Right renal pelvis (tissue), 4 donors: ENCODE measurements at regions not wholly inside any gene's neighbourhood (a gene's known extent, or its start where the extent isn't known, plus 50 kb on each side); places are given as distances from the start of the nearest gene placed in this dataset.
"Not testable (repeated sequence)": the region's sequence is repeated elsewhere in the genome, so short reads cannot be mapped to it uniquely, and the experiment has no call there.

Experiments
- DNase-seq, 4 donors: peaks; one replicate each; pipeline ENCODE4 v3.0.0-alpha.2; 2013; ENCODE audit warnings: low read depth in 4 of 4, low spot score in 3 of 4, missing footprints in 1 of 4

DNA sequence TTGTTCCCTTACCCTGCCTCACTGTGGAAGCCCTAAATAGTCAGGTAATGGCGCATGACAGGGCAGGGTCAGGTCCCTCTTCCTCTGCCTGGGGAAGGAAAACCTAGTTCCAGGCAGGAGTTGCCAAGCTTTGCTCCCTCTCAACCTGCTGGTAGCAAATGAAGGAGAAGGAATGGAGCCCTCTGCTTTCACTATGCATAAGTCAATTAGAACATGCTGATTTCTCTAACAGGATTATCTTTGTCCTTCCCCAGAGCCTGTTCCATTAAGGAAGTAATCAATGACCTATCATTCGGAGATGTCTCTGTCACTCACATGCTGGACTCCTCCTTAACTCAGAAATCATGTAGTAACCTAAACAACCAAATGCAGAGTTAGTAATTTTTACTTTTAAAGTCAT is 161.8 kb upstream of the NFIA start:
- DNase-seq = no peak

DNA sequence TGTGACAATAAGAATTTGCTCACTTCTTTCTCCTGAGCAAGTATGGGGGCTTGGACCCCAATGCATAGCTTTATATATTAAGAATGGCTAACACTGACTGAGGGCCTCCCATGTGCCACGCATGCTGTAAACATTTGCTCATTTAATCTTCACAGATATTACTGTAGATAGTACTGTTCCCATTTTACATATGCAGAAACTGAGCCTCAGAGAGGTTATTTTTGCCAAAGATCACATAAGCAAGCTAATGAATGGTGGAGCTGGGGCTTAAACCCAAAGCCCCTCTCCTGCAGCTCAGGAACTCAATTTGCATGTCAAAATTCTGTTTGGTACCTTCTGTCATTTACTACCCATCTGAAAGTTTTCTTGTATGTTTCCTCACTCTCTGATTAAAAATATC is 163.5 kb upstream of the NFIA start:
- no peak for DNase-seq

DNA sequence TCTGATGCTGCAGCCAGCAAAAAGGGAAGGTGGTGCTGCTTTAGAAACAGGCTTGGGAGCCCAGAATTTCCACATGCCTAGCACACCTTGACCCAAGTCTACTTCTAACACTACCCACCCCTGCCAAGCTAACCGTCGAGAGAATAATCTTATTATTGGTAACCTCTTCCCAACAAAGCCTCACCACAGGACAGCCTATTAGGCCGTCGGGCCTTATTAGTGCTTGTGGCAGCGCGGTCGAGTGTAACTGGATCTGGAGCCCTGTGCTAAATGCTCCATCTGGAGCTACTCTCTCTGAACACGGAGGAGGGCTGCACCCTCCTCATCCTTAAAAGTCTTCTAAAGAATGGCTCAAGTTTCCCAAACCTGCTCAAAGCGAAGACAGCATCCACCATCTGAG is 165.5 kb upstream of the NFIA start:
- DNase-seq = no peak

DNA sequence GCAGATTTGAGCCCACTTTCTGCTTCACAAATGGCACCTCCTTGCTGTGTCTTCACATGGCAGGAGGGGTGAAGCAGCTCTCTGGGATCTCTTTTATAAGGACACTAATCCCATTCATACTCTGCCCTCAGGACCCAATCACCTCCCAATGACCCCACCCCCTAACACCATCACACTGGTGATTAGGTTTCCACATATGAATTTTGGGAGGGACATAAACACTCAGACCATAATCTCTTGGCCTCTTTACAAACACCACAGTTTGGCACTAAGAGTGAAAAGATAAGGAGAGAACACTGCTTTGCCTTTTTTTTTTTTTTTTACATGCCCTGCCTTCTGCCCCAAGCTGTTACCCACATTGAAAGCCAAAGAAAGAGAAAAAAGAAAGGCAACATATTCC is 166.2 kb upstream of the NFIA start:
- no peak for DNase-seq

DNA sequence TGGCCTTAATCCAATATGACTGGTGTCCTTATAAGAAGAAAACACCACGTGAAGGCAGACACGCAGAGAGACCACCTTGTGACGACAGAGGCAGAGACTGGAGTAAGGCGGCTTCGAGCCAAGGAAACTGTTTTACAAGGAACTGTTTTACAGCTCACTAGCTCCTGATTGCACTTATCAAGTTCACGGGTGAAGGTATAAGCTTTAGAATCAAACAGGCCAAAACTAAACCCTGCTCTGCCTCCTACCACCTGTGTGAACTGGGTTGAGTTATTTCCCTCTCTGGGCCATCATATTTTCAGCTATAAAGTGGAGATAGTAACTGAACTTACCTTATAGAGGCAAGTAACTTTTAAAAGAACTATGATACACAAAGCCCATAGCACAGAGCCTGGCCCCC is 166.9 kb upstream of the NFIA start:
- no peak for DNase-seq

DNA sequence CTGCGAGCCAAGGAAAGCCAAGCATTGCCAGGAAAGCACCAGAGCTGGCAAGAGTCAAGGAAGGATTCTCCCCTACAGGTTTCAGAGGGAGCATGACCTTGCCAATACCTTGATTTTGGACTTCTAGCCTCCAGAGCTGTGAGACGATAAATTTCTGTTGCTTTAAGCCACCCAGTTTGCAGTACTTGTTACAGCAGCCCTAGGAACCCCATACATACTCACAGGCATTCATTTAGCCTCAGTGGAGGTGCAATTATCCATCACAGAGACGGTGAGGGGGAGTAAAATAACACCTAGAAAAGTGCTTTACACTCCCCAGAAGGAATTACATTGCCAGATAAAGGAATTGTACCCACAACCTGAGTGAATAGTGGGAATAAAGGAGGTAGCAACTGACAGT is 167.4 kb upstream of the NFIA start:
- DNase-seq = no peak

DNA sequence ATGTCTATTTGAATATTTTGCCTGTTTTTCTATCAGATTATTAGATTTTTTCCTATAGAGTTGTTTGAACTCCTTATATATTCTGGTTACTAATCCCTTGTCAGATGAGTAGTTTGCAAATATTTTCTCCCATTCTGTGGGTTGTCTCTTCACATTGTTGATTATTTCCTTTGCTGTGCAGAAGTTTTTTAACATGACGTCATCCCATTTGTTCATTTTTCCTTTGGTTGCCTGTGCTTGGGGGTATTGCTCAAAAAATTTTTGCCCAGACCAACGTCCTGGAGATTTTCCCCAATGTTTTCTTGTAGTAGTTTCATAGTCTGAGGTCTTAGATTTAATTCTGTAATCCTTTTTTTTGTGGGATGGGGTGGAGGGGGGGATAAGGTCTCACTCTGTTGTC is 168.7 kb upstream of the NFIA start:
- not testable (repeated sequence) for DNase-seq

DNA sequence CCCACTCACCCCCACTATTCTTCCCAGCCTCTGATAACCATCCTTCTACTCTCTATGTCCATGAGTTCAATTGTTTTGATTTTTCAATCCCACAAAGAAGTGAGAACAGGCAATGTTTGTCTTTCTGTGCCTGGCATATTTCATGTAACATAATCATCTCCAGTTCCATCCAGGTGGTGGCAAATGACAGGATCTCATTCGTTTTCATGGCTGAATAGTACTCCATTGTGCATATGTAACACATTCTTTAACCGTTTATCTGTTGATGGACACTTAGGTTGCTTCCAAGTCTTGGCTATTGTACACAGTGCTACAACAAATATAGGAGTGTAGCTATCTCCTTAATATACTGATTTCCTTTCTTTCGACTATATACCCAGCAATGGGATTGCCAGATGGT is 169.3 kb upstream of the NFIA start:
- DNase-seq = no peak

DNA sequence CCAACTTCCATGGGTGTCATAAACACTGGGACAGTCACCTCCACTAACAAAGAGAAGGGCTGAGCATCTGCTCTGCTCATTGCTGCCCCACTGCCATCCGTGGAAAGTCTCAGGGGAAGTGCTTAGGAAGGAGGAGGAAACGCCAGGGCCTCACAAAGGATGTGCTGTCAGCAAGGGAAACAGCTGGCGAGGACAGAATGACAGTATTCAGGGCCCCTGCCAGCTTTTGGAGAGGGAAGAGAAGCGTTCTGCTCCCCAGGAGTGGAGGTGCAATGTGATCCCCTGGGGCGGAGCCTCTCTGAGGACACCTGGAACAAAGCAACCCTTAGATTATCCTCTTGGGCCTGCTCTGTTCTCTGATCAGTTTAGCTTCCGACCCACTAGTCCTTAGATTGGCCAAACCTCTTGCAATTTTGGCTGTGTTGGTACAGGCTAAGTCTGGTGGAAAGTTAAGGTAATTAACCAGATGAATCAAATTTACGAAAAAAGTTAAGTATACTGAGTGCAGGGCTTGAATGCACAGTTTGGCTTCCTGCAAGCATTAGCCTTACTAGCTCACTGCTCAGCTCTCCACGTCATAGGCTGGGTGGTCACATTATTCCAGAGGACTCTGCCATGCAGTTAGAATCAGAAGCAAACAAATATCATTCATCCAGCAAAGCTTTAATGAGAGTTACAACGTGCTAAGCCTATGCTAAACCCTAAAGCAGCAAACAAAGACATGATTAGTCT is 170.2 kb upstream of the NFIA start:
- no peak for DNase-seq

DNA sequence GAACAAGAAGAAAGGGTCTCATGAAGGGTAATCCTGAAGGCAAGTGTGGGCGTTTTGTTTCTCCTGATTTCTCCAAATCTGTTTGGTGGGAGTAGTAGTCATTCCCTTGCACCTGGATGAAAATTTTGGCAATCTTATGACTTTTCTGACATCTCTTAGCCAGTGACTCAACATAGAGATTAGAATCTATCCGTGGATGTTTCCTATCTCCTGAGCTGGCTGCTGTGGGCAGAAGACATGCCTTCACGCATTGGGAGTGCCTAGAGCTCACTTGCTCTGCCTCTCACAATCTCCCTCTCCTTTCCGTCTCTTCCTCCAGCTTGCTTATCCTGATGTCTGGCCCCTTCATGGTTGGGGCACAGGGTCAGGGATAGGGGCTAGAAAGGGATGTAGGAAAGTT is 174.2 kb upstream of the NFIA start:
- no peak for DNase-seq

DNA sequence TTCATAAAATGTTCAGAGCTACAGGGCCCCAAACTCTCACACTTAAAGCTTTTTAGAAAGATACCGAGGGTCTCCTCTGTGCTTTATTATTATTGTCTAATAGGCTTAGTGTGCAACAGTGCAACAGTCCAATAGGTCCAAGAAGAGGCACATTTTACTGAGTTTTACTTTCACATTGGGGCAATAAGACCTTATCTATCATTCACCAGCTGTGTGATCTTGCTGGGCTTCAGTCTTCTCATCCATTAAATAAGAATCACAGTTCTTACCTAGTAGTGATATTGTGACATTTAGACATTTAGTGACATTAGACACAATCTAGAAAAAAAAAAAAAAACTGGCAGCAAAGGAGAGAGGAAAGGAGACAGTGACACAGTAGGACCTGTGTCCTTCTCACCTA is 175.8 kb upstream of the NFIA start:
- no peak for DNase-seq

DNA sequence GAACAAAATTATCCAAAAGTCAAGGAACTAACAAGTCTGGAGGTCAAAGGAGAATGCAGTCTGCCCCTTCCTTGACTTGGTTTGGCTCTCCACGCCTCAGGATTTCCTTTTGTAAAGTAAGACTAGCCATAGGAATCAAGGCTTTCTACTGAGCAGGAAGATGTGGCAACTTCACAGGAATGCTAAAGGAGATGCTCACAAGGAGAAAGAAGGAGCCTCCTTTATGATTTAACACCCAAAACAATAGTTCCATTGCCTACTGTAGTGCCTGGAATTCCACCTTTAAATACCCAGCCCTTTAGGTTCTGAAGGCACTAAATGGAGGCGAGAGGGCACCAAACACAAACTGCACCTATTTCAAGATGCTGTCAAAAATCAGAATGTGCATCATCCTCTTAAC is 176.3 kb upstream of the NFIA start:
- no peak for DNase-seq

DNA sequence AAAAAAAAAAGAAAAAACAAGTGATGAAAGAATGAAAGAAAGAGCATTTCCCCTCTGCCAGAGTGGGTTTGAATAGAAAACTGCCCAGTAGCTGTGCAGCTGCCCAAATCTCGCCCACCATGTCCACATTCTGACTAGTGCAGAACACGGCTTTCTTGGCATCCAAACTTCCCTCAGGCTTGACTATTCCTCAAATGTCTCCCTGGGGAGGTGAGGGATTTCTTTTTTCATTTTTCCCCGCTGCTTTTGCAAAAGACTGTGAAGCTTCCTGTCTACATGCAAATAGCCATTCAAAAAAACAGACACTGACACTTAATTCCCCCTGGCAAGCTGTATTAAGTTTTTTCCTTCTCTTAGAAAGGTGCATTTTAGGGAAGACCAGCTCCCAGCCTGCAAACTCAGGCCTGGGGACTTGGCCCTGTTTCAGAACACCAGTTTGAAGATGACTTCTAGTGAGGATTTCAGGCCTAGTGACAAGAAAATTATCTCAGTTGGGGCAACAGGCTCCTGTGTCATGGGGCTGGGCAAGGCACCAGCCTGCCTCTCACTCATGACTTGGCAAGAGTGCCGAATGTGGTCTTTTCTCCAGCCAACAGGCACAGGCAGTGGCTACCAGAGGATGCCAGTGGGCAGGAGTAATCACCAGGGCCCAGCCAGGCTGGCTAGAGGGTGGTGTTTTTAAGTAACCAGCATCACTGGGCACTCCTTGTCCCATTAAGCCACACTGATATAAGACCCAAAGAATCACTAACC is 178.1 kb upstream of the NFIA start:
- no peak for DNase-seq

DNA sequence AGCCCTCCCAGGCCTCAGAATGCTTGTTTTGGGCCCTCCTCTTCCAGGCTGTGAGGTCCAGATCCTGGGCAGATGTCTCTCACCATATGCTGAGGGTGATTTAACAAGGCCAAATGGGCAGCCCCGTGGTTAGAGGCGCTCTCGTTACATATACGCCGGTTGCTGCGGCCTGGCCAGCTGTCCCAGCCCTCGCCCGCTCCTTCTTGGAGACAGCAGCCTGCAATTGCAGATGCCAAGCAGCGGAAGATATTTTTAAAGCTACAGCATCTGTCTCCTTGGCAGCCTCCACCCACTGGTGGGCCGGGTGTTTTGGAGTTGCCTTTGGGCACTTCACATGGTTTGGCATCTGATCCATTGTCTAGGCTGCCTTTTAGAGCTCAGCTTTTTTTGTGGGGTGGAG is 178.8 kb upstream of the NFIA start:
- DNase-seq = no peak

DNA sequence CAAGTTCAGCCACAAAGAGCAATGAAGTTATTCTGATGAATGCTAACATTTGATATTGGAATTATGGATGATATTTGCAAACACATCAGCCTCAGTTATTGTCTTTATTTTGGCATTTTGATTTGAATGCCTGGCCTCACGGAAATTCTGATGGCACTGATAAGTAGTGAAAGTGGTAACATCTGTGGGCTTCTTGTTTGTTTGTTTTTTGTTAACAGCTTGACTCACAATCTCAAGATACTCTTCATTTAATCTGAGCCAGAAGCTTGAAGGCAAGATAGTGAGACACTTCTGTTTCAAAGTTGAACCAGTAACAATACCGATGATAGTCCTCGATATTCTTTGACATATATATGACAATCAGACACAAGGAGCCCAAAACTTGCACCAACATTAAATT is 182.9 kb upstream of the NFIA start:
- no peak for DNase-seq

DNA sequence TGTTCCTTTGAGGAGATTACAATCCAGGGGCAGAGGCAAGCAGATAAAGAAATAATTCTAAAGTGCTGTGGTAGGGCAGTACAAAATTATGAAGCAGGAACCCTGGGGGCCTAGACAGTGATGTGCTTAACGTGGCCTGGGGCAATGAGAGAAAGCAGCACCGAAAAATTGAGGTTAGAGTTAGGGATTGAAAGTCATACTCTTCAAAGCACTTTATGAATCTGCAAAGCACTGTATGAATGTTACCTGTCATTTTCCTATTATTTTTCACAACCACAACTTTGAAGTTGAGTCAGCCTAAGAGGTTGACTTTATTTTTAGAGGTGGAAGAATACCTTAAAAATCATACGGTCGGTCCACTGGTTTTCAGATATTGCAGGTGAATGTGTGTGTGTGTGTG is 183.4 kb upstream of the NFIA start:
- no peak for DNase-seq

DNA sequence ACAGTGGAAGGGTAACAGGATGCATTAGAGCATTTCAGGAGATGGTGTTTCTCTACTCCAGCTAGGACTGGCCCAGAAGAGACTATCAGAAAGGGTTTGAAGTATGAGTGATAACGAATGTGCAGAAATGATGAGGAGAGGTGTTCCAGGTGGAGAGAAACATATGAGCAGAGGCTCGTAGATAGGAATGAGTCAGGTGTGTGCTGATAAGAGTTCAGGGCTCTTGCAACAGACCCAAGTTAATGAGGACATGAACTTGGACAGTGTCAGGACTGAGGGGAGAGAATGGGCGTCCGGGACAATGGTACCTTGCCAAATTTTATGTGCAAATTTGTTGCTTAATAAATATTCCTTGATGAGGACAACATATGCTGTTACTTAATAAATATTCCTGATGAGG is 183.9 kb upstream of the NFIA start:
- DNase-seq = no peak

DNA sequence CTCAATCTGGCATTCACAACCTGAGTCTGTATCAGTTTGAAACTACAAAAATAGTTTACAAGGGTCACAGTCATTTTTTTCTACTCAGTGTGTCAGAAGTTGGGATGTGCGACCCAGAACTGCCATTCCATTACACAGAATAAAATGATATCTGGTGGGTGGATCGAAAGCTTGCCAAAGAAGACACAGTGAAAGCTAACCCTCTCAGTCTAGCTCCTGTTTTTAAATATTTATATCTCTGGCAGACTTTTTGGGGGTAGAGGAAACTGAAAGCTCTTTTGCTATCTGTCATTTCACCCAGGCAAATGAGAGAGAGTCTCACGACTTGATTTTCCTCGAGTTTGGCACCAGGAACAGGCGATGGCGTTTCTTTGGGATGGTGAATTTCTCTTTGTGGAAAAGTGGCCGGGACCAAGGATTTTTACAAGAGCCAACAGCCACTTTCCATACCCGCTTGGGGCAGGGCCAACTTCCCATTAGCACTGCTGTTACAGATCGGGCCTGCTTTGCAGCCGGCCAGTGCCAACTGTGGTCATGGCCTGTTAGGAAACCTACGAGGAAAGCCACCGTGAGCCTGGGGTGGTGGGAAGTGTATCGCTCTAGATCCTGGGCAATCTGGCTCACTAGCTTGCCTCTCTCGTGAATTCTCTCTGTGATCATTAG is 185.5 kb upstream of the NFIA start:
- DNase-seq = no peak

DNA sequence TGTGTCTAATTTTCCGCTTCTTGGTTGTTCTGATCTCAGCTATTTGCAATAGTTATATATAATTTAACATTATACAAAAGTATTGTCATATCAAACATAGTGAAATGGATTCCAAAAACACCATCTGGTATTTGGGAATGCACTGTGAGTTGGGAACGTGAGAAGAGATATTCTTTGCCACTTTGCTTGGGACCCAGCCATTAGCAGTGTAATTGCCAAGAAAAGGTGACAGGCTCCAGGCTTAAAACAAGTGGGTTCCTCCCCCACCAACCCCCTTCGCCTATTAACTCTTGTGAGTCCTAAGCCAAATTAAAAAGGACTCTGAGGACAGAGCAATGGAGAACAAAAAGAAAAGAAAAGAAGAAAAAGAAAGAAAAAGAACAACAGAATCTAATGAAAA is 186.7 kb upstream of the NFIA start:
- no peak for DNase-seq

DNA sequence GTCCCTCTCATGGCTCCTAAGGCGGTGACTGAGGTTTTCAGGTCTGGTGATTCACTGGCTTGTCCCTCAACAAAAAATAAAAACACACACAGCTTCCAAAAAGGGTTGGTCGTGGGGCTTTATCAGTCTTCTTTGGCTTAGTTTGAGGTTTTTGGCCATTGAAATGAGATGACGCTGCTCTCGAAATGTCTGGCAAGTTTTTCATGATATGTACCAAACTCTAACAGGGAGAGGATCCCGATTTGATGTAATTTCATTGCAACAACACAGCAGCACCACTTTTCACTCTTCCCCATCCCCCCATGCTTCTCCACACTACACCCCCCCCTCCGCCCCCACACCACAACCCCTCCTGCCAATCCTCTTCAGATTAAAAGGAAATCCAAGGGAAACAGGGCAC is 187.1 kb upstream of the NFIA start:
- DNase-seq = no peak

DNA sequence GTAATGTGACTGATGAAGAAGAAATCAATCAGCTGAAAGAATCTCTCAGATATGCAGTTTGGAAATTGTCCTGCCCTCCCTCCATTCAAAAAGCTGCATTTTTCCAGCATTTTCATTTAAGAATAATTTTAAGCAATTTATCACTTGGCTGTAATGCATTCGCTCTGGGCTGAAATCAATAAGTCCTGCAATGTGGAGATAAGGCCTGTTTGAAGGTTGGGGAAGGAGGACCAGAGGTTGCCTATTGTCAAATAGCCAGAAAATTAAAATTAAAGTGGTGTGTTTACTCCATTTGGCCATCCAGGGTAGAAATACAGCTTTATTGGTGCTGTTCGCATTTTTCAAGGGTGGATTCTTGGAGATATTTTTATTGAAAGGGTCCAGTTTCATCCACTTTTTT is 187.6 kb upstream of the NFIA start:
- DNase-seq = no peak

DNA sequence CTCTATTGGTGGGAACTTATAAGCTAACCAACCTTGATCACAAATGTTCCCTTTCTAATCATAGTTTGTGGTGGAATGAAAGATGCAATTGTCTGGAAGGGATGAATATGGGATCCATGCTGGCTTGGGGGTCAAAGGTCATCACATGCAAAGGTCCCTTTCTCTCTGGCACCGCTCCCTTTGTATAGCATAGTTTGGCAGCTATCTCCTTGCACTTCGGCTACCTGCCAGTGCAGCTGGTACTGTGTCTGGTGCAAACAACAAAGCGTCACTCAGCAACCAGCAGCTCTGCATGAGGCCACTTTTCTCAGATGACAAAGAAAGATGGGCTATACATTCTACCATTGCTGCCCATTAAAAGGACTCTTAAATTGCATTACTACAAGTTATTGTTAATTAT is 188.2 kb upstream of the NFIA start:
- DNase-seq = no peak
